Ovary (tissue), 3 donors: ENCODE measurements at regions not wholly inside any gene's neighbourhood (a gene's known extent, or its start where the extent isn't known, plus 50 kb on each side); places are given as distances from the start of the nearest gene placed in this dataset.

ENCODE experiments used
- CTCF ChIP-seq, 3 donors: fragments of 450-650 bp in 2 of 3; fragments of 200-600 bp in 1 of 3; IDR thresholded peaks; one replicate each; pipeline versions ENCODE4 v1.5.1 to v1.8.0; 2016 to 2022; ENCODE audit warnings: antibody characterized with exemption in 3 of 3, mild to moderate bottlenecking in 1 of 3
- EP300 ChIP-seq: sonication (generic); formaldehyde crosslinking; IDR thresholded peaks from one replicate; pipeline ENCODE4 v1.6.1; 2017; ENCODE audit warnings: antibody characterized with exemption
- POLR2A ChIP-seq: fragments of 450-650 bp; IDR thresholded peaks from one replicate; pipeline ENCODE4 v1.6.1; 2017; ENCODE audit warnings: antibody characterized with exemption, mild to moderate bottlenecking, moderate library complexity
- donor health status: DM: no; HTN: no; CAD: no.

DNA sequence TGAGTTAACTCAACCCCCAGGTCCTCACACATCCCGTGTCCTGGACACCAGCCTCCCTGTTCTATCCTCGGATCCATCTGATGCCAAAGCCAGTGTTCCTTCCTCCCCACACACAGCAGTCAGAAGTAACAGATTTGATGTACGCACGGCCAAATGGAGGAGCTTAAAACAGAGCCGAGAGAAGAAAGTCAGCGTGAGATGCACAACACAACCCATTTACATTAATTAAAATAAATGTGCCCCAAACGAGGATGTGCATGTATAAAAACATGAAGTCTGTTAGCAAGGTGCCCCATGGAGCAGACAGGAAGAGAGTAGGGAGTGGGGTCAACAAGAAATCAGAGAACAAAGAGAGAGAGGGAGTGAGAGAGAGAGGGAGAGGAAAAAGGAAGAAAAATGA lies 191.2 kb downstream of the HAUS1 start:
- TF ChIP-seq CTCF (IDR thresholded peaks at IDR 0.05) (no peak), POLR2A (no peak), EP300 (no peak)
